Body of pancreas (tissue), 4 donors: ENCODE measurements at regions not wholly inside any gene's neighbourhood (a gene's known extent, or its start where the extent isn't known, plus 50 kb on each side); places are given as distances from the start of the nearest gene placed in this dataset.

Experiments used
- CTCF ChIP-seq, 7 experiments: fragments of 450-650 bp in 4 of 7; fragments of 200-600 bp in 3 of 7; sonication (generic) in 3 of 7; IDR thresholded peaks; one replicate each; pipeline ENCODE4 v1.5.1; 2016 to 2019; ENCODE audit warnings: antibody characterized with exemption in 7 of 7
- POLR2A ChIP-seq, 3 donors: fragments of 450-650 bp; IDR thresholded peaks; one replicate each; pipeline ENCODE4 v1.6.1; 2016; ENCODE audit warnings: antibody characterized with exemption in 3 of 3, mild to moderate bottlenecking in 2 of 3

GRCh38 chr3:63207066-63207590 is 71.0 kb upstream of the SYNPR start:
- TF ChIP-seq CTCF (IDR thresholded peaks at IDR 0.05) (no peak), POLR2A (IDR thresholded peaks at IDR 0.05) (no peak)
